Ishikawa (cell line): ENCODE measurements at regions not wholly inside any gene's neighbourhood (a gene's known extent, or its start where the extent isn't known, plus 50 kb on each side); places are given as distances from the start of the nearest gene placed in this dataset.

Experiments
- CEBPB ChIP-seq: IDR thresholded peaks from 2 replicates; pipeline ENCODE4 v1.6.1; 2012
- CREB1 ChIP-seq: IDR thresholded peaks from 2 replicates; pipeline ENCODE4 v1.6.1; 2012; ENCODE audit warnings: low read depth
- EGR1 ChIP-seq: IDR thresholded peaks from 2 replicates; pipeline ENCODE4 v1.6.1; 2012
- EP300 ChIP-seq: IDR thresholded peaks from 2 replicates; pipeline ENCODE4 v1.6.1; 2012; ENCODE audit warnings: borderline replicate concordance
- FOXM1 ChIP-seq: IDR thresholded peaks from 2 replicates; pipeline ENCODE4 v1.6.1; 2012; ENCODE audit warnings: low read depth, borderline replicate concordance
- MAX ChIP-seq: IDR thresholded peaks from 2 replicates; pipeline ENCODE4 v1.6.1; 2012
- NFIC ChIP-seq: IDR thresholded peaks from 2 replicates; pipeline ENCODE4 v1.6.1; 2012
- RAD21 ChIP-seq: IDR thresholded peaks from 2 replicates; pipeline ENCODE4 v1.6.1; 2012; ENCODE audit warnings: low read depth
- REST ChIP-seq: IDR thresholded peaks from 2 replicates; pipeline ENCODE4 v1.6.1; 2012; ENCODE audit warnings: low read depth, mild to moderate bottlenecking
- TAF1 ChIP-seq: IDR thresholded peaks from 2 replicates; pipeline ENCODE4 v1.6.1; 2012; ENCODE audit warnings: low read depth, mild to moderate bottlenecking
- TCF12 ChIP-seq: IDR thresholded peaks from 2 replicates; pipeline ENCODE4 v1.6.1; 2012; ENCODE audit warnings: low read depth
- TEAD4 ChIP-seq: IDR thresholded peaks from 2 replicates; pipeline ENCODE4 v1.6.1; 2012
- USF1 ChIP-seq: IDR thresholded peaks from 2 replicates; pipeline ENCODE4 v1.6.1; 2012
- YY1 ChIP-seq: IDR thresholded peaks from 2 replicates; pipeline ENCODE4 v1.6.1; 2012; ENCODE audit warnings: low read depth
- ZBTB7A ChIP-seq: IDR thresholded peaks from 2 replicates; pipeline ENCODE4 v1.6.1; 2012; ENCODE audit warnings: low read depth

- TF ChIP-seq CEBPB = no peak
- TF ChIP-seq MAX = no peak
- TF ChIP-seq EP300 = no peak
- no peak for TF ChIP-seq CREB1
- no peak for TF ChIP-seq TEAD4
- no peak for TF ChIP-seq ZBTB7A
- TF ChIP-seq TAF1 = no peak
- no peak for TF ChIP-seq EGR1
- TF ChIP-seq TCF12 = no peak
- TF ChIP-seq YY1 = no peak
- no peak for TF ChIP-seq NFIC
- no peak for TF ChIP-seq RAD21
- TF ChIP-seq FOXM1 = no peak
- no peak for TF ChIP-seq REST
- TF ChIP-seq USF1 = no peak
These were observed 1134.9 kb upstream of the FAM98A start for GRCh38 chr2:34734042-34734441.

GRCh38 chr2:34731292-34731691 is 1132.2 kb upstream of the FAM98A start:
- TF ChIP-seq REST (no peak), TEAD4 (no peak), YY1 (no peak)

GRCh38 chr2:34729845-34730244 is 1130.7 kb upstream of the FAM98A start:
- TF ChIP-seq CEBPB = no peak

GRCh38 chr2:34724107-34724506 is 1125.0 kb upstream of the FAM98A start:
- TF ChIP-seq EGR1 (no peak), CEBPB (no peak), ZBTB7A (no peak), NFIC (no peak), TAF1 (no peak), MAX (no peak), CREB1 (no peak), TCF12 (no peak), USF1 (no peak), EP300 (no peak), FOXM1 (no peak), TEAD4 (no peak), RAD21 (no peak)

- no peak for TF ChIP-seq EP300
These were observed 1124.6 kb upstream of the FAM98A start for GRCh38 chr2:34723683-34724082.

- no peak for TF ChIP-seq EGR1
- no peak for TF ChIP-seq TCF12
- TF ChIP-seq ZBTB7A = no peak
- no peak for TF ChIP-seq TAF1
- no peak for TF ChIP-seq CREB1
- no peak for TF ChIP-seq FOXM1
- TF ChIP-seq RAD21 = no peak
- no peak for TF ChIP-seq NFIC
- TF ChIP-seq EP300 = no peak
- TF ChIP-seq CEBPB = no peak
- TF ChIP-seq USF1 = no peak
These were observed 1120.1 kb upstream of the FAM98A start for GRCh38 chr2:34719206-34719605.
